ENCODE measurements at regions not wholly inside any gene's neighbourhood (a gene's known extent, or its start where the extent isn't known, plus 50 kb on each side); places are given as distances from the start of the nearest gene placed in this dataset.

- H3K4me2 ChIP-seq (ENCODE audit: unreplicated experiment): peak overlapping the region; percentile 23
- H3K9ac ChIP-seq: no peak overlapping the region
- no peak overlapping the region for H3K27ac ChIP-seq
- H3K9me3 ChIP-seq (ENCODE audit: low read depth): no peaks in the 10 kb centered on the region
- 0 out of 2 replicates have a peak overlapping the region, but pooled peaks have one; percentile 11 for H2AFZ ChIP-seq
- peak; percentile 29 for DNase-seq
- peaks cover 43% of the 10 kb centered on the region for H3K4me1 ChIP-seq (ENCODE audit: insufficient read depth)
- H3K79me2 ChIP-seq (ENCODE audit: insufficient read depth): no peaks in the 10 kb centered on the region
- no peaks in the 10 kb centered on the region for H4K20me1 ChIP-seq (ENCODE audit: insufficient read depth)
- in situ Hi-C loops (cut with MboI): no loop called here
- H3K36me3 ChIP-seq (ENCODE audit: low read depth): no peaks in the 10 kb centered on the region
- peaks cover 14% of the 10 kb centered on the region for H3F3A ChIP-seq (ENCODE audit: insufficient read depth)
- no peak overlapping the region for H3K4me3 ChIP-seq
- H3K9me2 ChIP-seq (ENCODE audit: insufficient read depth): no peaks in the 10 kb centered on the region
- TF ChIP-seq EZH2 (IDR thresholded peaks at IDR 0.05; ENCODE audit: insufficient read depth, poor library complexity, severe bottlenecking) (no peak), EZH2phosphoT487 (IDR thresholded peaks at IDR 0.05; ENCODE audit: insufficient read depth, low read depth) (no peak)
- 81 to 82% methylated on average over 3 of the region's 3 CpGs for WGBS, 2 experiments (ENCODE audit: low coverage in 1 of 2, low lambda C conversion rate in 2 of 2, missing lambda C conversion rate in 2 of 2)
- H3K27me3 ChIP-seq (replicated peaks; ENCODE audit: insufficient read depth): no peaks in the 10 kb centered on the region
Observed at GRCh38 chr15:29935296-29936004, 113.2 kb upstream of the TJP1 start.

GRCh38 chr15:29934251-29934650 lies 112.0 kb upstream of the TJP1 start:
- Histone ChIP-seq H4K20me1 (ENCODE audit: insufficient read depth) (no peaks in the 10 kb centered on the region), H3K4me2 (ENCODE audit: unreplicated experiment) (peak overlapping the region; percentile 23)
- 13 to 15% methylated on average over 2 of the region's 2 CpGs for WGBS, 2 experiments (ENCODE audit: low coverage in 1 of 2, low lambda C conversion rate in 2 of 2, missing lambda C conversion rate in 2 of 2)

GRCh38 chr15:29933042-29933803 lies 111.0 kb upstream of the TJP1 start:
- Histone ChIP-seq H3K27ac (no peak overlapping the region), H3K4me2 (ENCODE audit: unreplicated experiment) (no peak overlapping the region), H2AFZ (peak overlapping the region; percentile 23), H3K9me2 (ENCODE audit: insufficient read depth) (no peaks in the 10 kb centered on the region), H3K36me3 (ENCODE audit: low read depth) (no peaks in the 10 kb centered on the region), H3K79me2 (ENCODE audit: insufficient read depth) (no peaks in the 10 kb centered on the region), H3K4me3 (no peak overlapping the region), H3K27me3 (replicated peaks; ENCODE audit: insufficient read depth) (no peaks in the 10 kb centered on the region), H4K20me1 (ENCODE audit: insufficient read depth) (no peaks in the 10 kb centered on the region), H3F3A (ENCODE audit: insufficient read depth) (peaks cover 14% of the 10 kb centered on the region), H3K9me3 (ENCODE audit: low read depth) (no peaks in the 10 kb centered on the region), H3K4me1 (ENCODE audit: insufficient read depth) (peaks cover 37% of the 10 kb centered on the region), H3K9ac (no peak overlapping the region)
- WGBS, 2 experiments (ENCODE audit: low coverage in 1 of 2, low lambda C conversion rate in 2 of 2, missing lambda C conversion rate in 2 of 2): 68 to 72% methylated on average over 3 of the region's 3 CpGs
- in situ Hi-C loops (cut with MboI): no loop called here
- DNase-seq: no peak
- TF ChIP-seq EZH2 (IDR thresholded peaks at IDR 0.05; ENCODE audit: insufficient read depth, poor library complexity, severe bottlenecking) (no peak), EZH2phosphoT487 (IDR thresholded peaks at IDR 0.05; ENCODE audit: insufficient read depth, low read depth) (no peak)

More at GRCh38 chr15:29934251-29934650, 112.0 kb upstream of the TJP1 start:
- Histone ChIP-seq H3K36me3 (ENCODE audit: low read depth) (no peaks in the 10 kb centered on the region), H2AFZ (no peak overlapping the region), H3K4me1 (ENCODE audit: insufficient read depth) (peaks cover 43% of the 10 kb centered on the region), H3K27ac (peak overlapping the region; percentile 28), H3K9ac (no peak overlapping the region), H3K27me3 (replicated peaks; ENCODE audit: insufficient read depth) (no peaks in the 10 kb centered on the region), H3K79me2 (ENCODE audit: insufficient read depth) (no peaks in the 10 kb centered on the region), H3F3A (ENCODE audit: insufficient read depth) (peaks cover 14% of the 10 kb centered on the region), H3K9me3 (ENCODE audit: low read depth) (no peaks in the 10 kb centered on the region), H3K9me2 (ENCODE audit: insufficient read depth) (no peaks in the 10 kb centered on the region), H3K4me3 (no peak overlapping the region)
- in situ Hi-C loops (cut with MboI): no loop called here
- no peak for TF ChIP-seq EZH2phosphoT487 (IDR thresholded peaks at IDR 0.05; ENCODE audit: insufficient read depth, low read depth)
- no peak for TF ChIP-seq EZH2 (IDR thresholded peaks at IDR 0.05; ENCODE audit: insufficient read depth, poor library complexity, severe bottlenecking)
- peak; percentile 59 for DNase-seq

GRCh38 chr15:29926083-29926388 lies 103.8 kb upstream of the TJP1 start:
- in situ Hi-C loops (cut with MboI): loop anchor here (10.0 kb wide), 1 partner anchor 171 kb away; no protein-coding TSS in a partner anchor
- 69 to 81% methylated on average over 2 of the region's 2 CpGs for WGBS, 2 experiments (ENCODE audit: low coverage in 1 of 2, low lambda C conversion rate in 2 of 2, missing lambda C conversion rate in 2 of 2)

More at GRCh38 chr15:29926083-29926388, 103.8 kb upstream of the TJP1 start:
- H3K9me2 ChIP-seq (ENCODE audit: insufficient read depth): no peaks in the 10 kb centered on the region
- no peak overlapping the region for H3K9ac ChIP-seq
- H3F3A ChIP-seq (ENCODE audit: insufficient read depth): 0 out of 2 replicates have a peak, but pooled peaks cover 13% of the 10 kb centered on the region
- H3K9me3 ChIP-seq (ENCODE audit: low read depth): no peaks in the 10 kb centered on the region
- no peak overlapping the region for H3K27ac ChIP-seq
- no peak overlapping the region for H3K4me3 ChIP-seq
- no peaks in the 10 kb centered on the region for H4K20me1 ChIP-seq (ENCODE audit: insufficient read depth)
- H3K36me3 ChIP-seq (ENCODE audit: low read depth): no peaks in the 10 kb centered on the region
- no peak overlapping the region for H2AFZ ChIP-seq
- no peak for DNase-seq
- no peaks in the 10 kb centered on the region for H3K79me2 ChIP-seq (ENCODE audit: insufficient read depth)
- H3K4me1 ChIP-seq (ENCODE audit: insufficient read depth): peaks cover 23% of the 10 kb centered on the region
- no peaks in the 10 kb centered on the region for H3K27me3 ChIP-seq (replicated peaks; ENCODE audit: insufficient read depth)
- TF ChIP-seq EZH2 (IDR thresholded peaks at IDR 0.05; ENCODE audit: insufficient read depth, poor library complexity, severe bottlenecking) (no peak), EZH2phosphoT487 (IDR thresholded peaks at IDR 0.05; ENCODE audit: insufficient read depth, low read depth) (no peak)
- H3K4me2 ChIP-seq (ENCODE audit: unreplicated experiment): no peak overlapping the region
